Astrocyte (in vitro differentiated cells and primary cell): ENCODE measurements at regions not wholly inside any gene's neighbourhood (a gene's known extent, or its start where the extent isn't known, plus 50 kb on each side); places are given as distances from the start of the nearest gene placed in this dataset.

Source experiments
- CTCF ChIP-seq: IDR thresholded peaks from 2 replicates; pipeline ENCODE4 v1.5.1; 2011; ENCODE audit warnings: low read depth, mild to moderate bottlenecking, inconsistent platforms, low read length, moderate library complexity; ENCODE audit not compliant: insufficient read depth
- EZH2 ChIP-seq: IDR thresholded peaks from 2 replicates; pipeline ENCODE4 v1.6.1; 2012; ENCODE audit warnings: mild to moderate bottlenecking, low read length, inconsistent platforms; ENCODE audit not compliant: insufficient read depth

GRCh38 chr6:16883414-16883813 is 122.2 kb upstream of the ATXN1 start:
- TF ChIP-seq CTCF (no peak), EZH2 (no peak)
